ENCODE measurements at regions not wholly inside any gene's neighbourhood (a gene's known extent, or its start where the extent isn't known, plus 50 kb on each side); places are given as distances from the start of the nearest gene placed in this dataset.
A peak's percentile ranks its signal among the peaks of the same experiment; 100 is the strongest.

GRCh38 chr7:7051206-7051877 is 131.0 kb upstream of the C1GALT1 start:
- Histone ChIP-seq H3K9me3 (no peaks in the 10 kb centered on the region), H3K36me3 (no peaks in the 10 kb centered on the region), H3K27me3 (no peaks in the 10 kb centered on the region), H3K27ac (peak overlapping the region; percentile 2), H3K4me3 (no peak overlapping the region), H3K9ac (ENCODE audit: low read depth in 2 of 2, low read length in 2 of 2) (no peak overlapping the region), H3K4me1 (no peaks in the 10 kb centered on the region)
- intact Hi-C loops (cut with DNase I), result no loop called here
- peak; percentile 40 for DNase-seq
- no peak for TF ChIP-seq CTCF (IDR thresholded peaks at IDR 0.05)

- Histone ChIP-seq H3K4me3 (no peak overlapping the region), H3K9me3 (no peaks in the 10 kb centered on the region), H3K27ac (no peak overlapping the region), H3K27me3 (no peaks in the 10 kb centered on the region), H3K9ac (ENCODE audit: low read depth in 2 of 2, low read length in 2 of 2) (no peak overlapping the region), H3K36me3 (no peaks in the 10 kb centered on the region), H3K4me1 (no peaks in the 10 kb centered on the region)
- TF ChIP-seq CTCF (IDR thresholded peaks at IDR 0.05), result no peak
- no peak for DNase-seq
- intact Hi-C loops (cut with DNase I), result no loop called here
Measured at GRCh38 chr7:7054252-7054830, 128.0 kb upstream of the C1GALT1 start.

- TF ChIP-seq CTCF (IDR thresholded peaks at IDR 0.05), result no peak
- no peaks in the 10 kb centered on the region for H3K4me1 ChIP-seq
- H3K4me3 ChIP-seq, result no peak overlapping the region
- H3K27me3 ChIP-seq, result no peaks in the 10 kb centered on the region
- DNase-seq, result no peak
- intact Hi-C loops (cut with DNase I), result no loop called here
- H3K36me3 ChIP-seq, result no peaks in the 10 kb centered on the region
- H3K9ac ChIP-seq (ENCODE audit: low read depth in 2 of 2, low read length in 2 of 2), result no peak overlapping the region
- H3K9me3 ChIP-seq, result no peaks in the 10 kb centered on the region
- no peak overlapping the region for H3K27ac ChIP-seq
Measured at GRCh38 chr7:7060828-7061599, 121.3 kb upstream of the C1GALT1 start.

GRCh38 chr7:7077945-7078344 is 104.4 kb upstream of the C1GALT1 start:
- no peak overlapping the region for H3K9ac ChIP-seq (ENCODE audit: low read depth in 2 of 2, low read length in 2 of 2)
- H3K27me3 ChIP-seq, result no peaks in the 10 kb centered on the region
- no peak for DNase-seq
- H3K4me1 ChIP-seq, result no peaks in the 10 kb centered on the region
- no peak overlapping the region for H3K4me3 ChIP-seq
- H3K9me3 ChIP-seq, result no peaks in the 10 kb centered on the region
- intact Hi-C loops (cut with DNase I), result no loop called here
- TF ChIP-seq CTCF (IDR thresholded peaks at IDR 0.05), result no peak
- no peaks in the 10 kb centered on the region for H3K36me3 ChIP-seq
- H3K27ac ChIP-seq, result no peak overlapping the region

- Histone ChIP-seq H3K27ac (no peak overlapping the region), H3K4me1 (no peaks in the 10 kb centered on the region), H3K4me3 (no peak overlapping the region), H3K36me3 (no peaks in the 10 kb centered on the region), H3K27me3 (no peaks in the 10 kb centered on the region), H3K9me3 (no peaks in the 10 kb centered on the region), H3K9ac (ENCODE audit: low read depth in 2 of 2, low read length in 2 of 2) (no peak overlapping the region)
- intact Hi-C loops (cut with DNase I), result no loop called here
- DNase-seq, result no peak
- TF ChIP-seq CTCF (IDR thresholded peaks at IDR 0.05), result no peak
Measured at GRCh38 chr7:7080802-7081201, 101.5 kb upstream of the C1GALT1 start.

Measured in colonic mucosa (tissue), 4 donors.